ENCODE measurements at regions not wholly inside any gene's neighbourhood (a gene's known extent, or its start where the extent isn't known, plus 50 kb on each side); places are given as distances from the start of the nearest gene placed in this dataset.

DNA sequence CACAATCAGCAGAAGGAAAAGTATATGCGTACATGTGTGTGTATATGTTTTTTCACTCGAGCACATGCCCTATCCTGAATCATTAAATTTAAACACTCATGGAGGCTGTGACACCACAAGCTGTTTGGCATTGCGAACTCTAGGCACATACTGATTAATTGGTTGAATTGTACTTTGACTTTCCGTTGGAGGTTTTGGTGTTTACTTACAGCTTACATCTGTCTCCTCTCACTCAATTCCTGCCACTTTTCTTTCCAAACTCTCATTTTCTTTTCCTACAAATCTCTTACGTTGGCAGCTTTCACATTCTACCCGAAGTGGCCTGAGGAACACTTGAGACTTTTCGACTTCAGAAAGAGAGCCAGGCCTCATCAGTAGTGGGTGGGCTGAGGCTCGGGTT is 434.1 kb upstream of the SEMA6D start:
- TF ChIP-seq CTCF (IDR thresholded peaks at IDR 0.05) (no peak), POLR2A (IDR thresholded peaks at IDR 0.05) (no peak)

Measured in lower leg skin (tissue), 3 donors.